Stomach smooth muscle (tissue), 2 donors: ENCODE measurements at regions not wholly inside any gene's neighbourhood (a gene's known extent, or its start where the extent isn't known, plus 50 kb on each side); places are given as distances from the start of the nearest gene placed in this dataset.

Experiments used
- H3K27ac ChIP-seq: one replicate; pipeline ENCODE4 v1.7.0; 2013; ENCODE audit warnings: mild to moderate bottlenecking, low read length, inconsistent platforms
- H3K27me3 ChIP-seq, 2 donors: one replicate each; pipeline ENCODE4 v1.7.0; 2013; ENCODE audit warnings: low read length in 2 of 2; ENCODE audit not compliant: insufficient read depth in 2 of 2, control insufficient read depth in 1 of 2
- H3K36me3 ChIP-seq, 2 donors: one replicate each; pipeline ENCODE4 v1.7.0; 2013; ENCODE audit warnings: low read length in 2 of 2; ENCODE audit not compliant: control insufficient read depth in 2 of 2, insufficient read depth in 2 of 2
- H3K4me1 ChIP-seq: one replicate; pipeline ENCODE4 v1.7.0; 2013; ENCODE audit warnings: low read length; ENCODE audit not compliant: control insufficient read depth, insufficient read depth
- H3K4me3 ChIP-seq, 2 donors: one replicate each; pipeline ENCODE4 v1.7.0; 2013; ENCODE audit warnings: low read length in 2 of 2
- H3K9ac ChIP-seq, 2 donors: one replicate each; pipeline ENCODE4 v1.7.0; 2013; ENCODE audit warnings: low read length in 2 of 2, mild to moderate bottlenecking in 1 of 2
- H3K9me3 ChIP-seq, 2 donors: one replicate each; pipeline ENCODE4 v1.7.0; 2013; ENCODE audit warnings: low read length in 2 of 2; ENCODE audit not compliant: control insufficient read depth in 2 of 2
- donor health status: healthy.
- donor health status: Pancreatic carcinoma.

- H3K36me3 ChIP-seq, result no peaks in the 10 kb centered on the region
- no peak overlapping the region for H3K9ac ChIP-seq
- H3K4me1 ChIP-seq, result peaks cover 2% of the 10 kb centered on the region
- H3K4me3 ChIP-seq, result no peak overlapping the region
- no peaks in the 10 kb centered on the region for H3K27me3 ChIP-seq
- no peaks in the 10 kb centered on the region for H3K9me3 ChIP-seq
- no peak overlapping the region for H3K27ac ChIP-seq
Measured at GRCh38 chr3:72678380-72678779, 169.9 kb downstream of the SHQ1 start.

GRCh38 chr3:72675243-72675642 is 173.0 kb downstream of the SHQ1 start:
- Histone ChIP-seq H3K4me3 (no peak overlapping the region), H3K9me3 (no peaks in the 10 kb centered on the region), H3K27me3 (no peaks in the 10 kb centered on the region), H3K27ac (no peak overlapping the region), H3K9ac (no peak overlapping the region), H3K4me1 (peaks cover 2% of the 10 kb centered on the region), H3K36me3 (no peaks in the 10 kb centered on the region)

GRCh38 chr3:72673011-72673771 is 175.1 kb downstream of the SHQ1 start:
- Histone ChIP-seq H3K27me3 (no peaks in the 10 kb centered on the region), H3K4me3 (no peak overlapping the region), H3K9me3 (no peaks in the 10 kb centered on the region), H3K36me3 (no peaks in the 10 kb centered on the region), H3K27ac (no peak overlapping the region), H3K4me1 (no peaks in the 10 kb centered on the region), H3K9ac (no peak overlapping the region)

GRCh38 chr3:72669224-72669623 is 179.0 kb downstream of the SHQ1 start:
- no peak overlapping the region for H3K9ac ChIP-seq
- H3K27ac ChIP-seq, result no peak overlapping the region
- no peaks in the 10 kb centered on the region for H3K4me1 ChIP-seq
- H3K9me3 ChIP-seq, result no peaks in the 10 kb centered on the region
- no peak overlapping the region for H3K4me3 ChIP-seq
- no peaks in the 10 kb centered on the region for H3K36me3 ChIP-seq
- H3K27me3 ChIP-seq, result no peaks in the 10 kb centered on the region

DNA sequence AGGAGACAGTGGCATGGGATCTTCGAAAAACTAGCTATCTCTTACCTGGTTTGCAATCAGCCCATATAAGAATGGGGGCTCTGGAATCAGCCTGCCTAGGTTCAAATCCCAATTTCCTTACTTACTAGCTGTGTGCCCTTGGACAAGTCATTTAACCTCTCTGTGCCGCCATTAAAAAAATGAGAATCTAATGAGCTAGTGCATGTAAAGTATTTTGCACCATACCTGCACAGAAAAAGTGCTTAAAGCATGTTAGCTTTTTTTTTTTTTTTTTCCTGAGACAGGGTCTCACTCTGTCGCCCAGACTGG is 181.8 kb downstream of the SHQ1 start:
- no peaks in the 10 kb centered on the region for H3K27me3 ChIP-seq
- H3K4me3 ChIP-seq, result no peak overlapping the region

DNA sequence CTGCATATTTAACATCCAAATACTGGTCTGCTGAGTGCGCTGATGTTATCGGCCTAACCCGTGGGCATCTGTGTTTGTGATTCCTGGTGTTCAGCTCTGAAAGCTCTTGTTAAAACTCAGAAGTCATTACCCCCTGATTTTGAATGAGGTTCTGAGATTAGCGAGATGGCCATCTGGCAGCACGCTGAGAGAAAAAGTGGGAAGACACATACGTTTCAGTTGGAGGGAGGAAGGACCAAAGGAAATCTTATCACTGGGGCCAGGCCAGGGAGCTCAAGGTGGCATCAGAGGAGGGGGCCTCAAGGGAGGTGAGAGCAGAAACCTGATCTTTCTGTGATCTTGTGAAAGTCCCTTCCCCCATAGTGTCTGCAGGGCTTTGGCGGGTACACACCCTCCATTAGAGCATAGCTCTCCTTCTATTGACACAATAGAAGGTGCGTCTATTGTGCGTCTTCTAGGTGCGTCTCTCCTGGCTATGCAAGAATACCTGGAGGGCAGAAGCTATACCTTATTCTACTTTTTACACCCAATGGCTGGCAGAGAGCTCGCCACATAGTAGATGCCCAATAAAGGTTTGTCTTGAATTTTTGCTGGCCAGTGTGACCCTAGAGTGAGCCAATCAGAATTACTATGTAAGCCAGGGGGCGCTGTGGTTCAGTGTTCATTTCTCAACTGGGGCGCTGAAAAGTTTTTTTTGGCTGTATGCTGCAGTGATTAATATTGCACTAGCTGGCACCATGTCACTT is 182.4 kb downstream of the SHQ1 start:
- Histone ChIP-seq H3K4me3 (no peak overlapping the region), H3K9me3 (no peaks in the 10 kb centered on the region), H3K27ac (no peak overlapping the region), H3K36me3 (no peaks in the 10 kb centered on the region), H3K27me3 (no peaks in the 10 kb centered on the region), H3K9ac (no peak overlapping the region), H3K4me1 (peaks cover 2% of the 10 kb centered on the region)

More for the DNA sequence above, 181.8 kb downstream of the SHQ1 start:
- H3K36me3 ChIP-seq, result no peaks in the 10 kb centered on the region
- H3K4me1 ChIP-seq, result no peaks in the 10 kb centered on the region
- no peaks in the 10 kb centered on the region for H3K9me3 ChIP-seq
- no peak overlapping the region for H3K27ac ChIP-seq
- no peak overlapping the region for H3K9ac ChIP-seq

- Histone ChIP-seq H3K9ac (no peak overlapping the region), H3K27ac (no peak overlapping the region), H3K4me3 (no peak overlapping the region), H3K9me3 (no peaks in the 10 kb centered on the region), H3K27me3 (no peaks in the 10 kb centered on the region), H3K36me3 (no peaks in the 10 kb centered on the region), H3K4me1 (peaks cover 8% of the 10 kb centered on the region)
Measured at GRCh38 chr3:72665103-72665502, 183.1 kb downstream of the SHQ1 start.

DNA sequence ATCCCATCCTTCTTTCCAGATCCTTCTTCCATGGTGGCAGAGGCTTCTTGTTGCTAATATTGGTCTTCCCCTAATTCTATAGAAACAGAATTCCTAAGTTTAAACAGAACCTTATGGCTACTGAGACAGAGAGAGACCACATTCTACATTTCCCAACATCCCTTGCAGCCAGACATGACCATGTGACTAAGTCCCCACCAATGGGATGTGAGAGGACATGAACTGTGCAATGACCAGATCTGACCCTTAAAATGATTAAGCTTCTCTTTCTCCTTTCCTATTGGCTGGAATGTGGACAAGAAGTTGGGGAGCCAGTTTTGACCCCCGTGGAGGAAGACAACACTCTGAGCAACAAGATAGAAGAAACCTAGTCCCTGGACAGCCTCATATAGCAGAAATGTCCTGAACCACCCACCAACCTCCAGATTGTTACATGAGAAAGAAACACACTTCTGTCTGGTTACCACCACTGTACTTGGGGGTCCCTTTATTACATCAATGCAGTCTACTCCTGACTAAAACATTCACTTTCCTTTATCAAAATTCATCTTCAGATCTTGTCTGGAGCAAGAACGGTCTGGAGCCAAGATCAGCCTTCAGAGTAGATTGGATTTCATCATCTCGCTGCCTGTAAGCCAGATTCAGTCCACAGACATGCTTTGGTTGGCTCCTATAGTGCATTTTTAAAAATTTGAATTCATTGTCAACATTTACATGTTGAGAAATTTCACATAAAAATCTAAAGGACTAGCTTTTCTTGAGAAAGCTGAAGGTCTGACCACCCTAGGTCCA is 183.9 kb downstream of the SHQ1 start:
- no peaks in the 10 kb centered on the region for H3K27me3 ChIP-seq
- H3K9me3 ChIP-seq, result no peaks in the 10 kb centered on the region
- peaks cover 12% of the 10 kb centered on the region for H3K4me1 ChIP-seq
- no peaks in the 10 kb centered on the region for H3K36me3 ChIP-seq
- H3K9ac ChIP-seq, result no peak overlapping the region
- no peak overlapping the region for H3K4me3 ChIP-seq
- H3K27ac ChIP-seq, result no peak overlapping the region

- Histone ChIP-seq H3K36me3 (no peaks in the 10 kb centered on the region), H3K27me3 (no peaks in the 10 kb centered on the region), H3K9ac (no peak overlapping the region), H3K27ac (no peak overlapping the region), H3K9me3 (no peaks in the 10 kb centered on the region), H3K4me1 (peaks cover 12% of the 10 kb centered on the region), H3K4me3 (no peak overlapping the region)
Measured at GRCh38 chr3:72663429-72663828, 184.8 kb downstream of the SHQ1 start.

DNA sequence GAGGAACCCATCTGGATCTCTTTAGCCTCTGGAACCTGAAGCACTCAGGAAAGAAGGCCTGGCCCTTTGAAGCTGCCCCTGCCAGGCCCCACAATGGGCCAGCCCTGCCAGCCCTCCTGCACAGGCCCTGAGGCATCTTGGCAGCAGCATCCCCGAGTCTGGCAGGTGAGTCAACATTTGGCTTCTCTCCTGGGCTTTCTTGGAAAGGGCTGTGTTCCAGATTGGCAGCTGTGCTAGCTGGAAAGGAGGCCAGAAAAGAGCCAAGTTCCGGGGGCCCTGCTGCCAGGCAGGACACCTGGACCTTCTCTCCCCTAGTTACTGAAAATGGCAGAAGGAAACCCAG is 187.2 kb downstream of the SHQ1 start:
- Histone ChIP-seq H3K27me3 (no peaks in the 10 kb centered on the region), H3K9me3 (no peaks in the 10 kb centered on the region), H3K9ac (no peak overlapping the region), H3K36me3 (no peaks in the 10 kb centered on the region), H3K4me3 (no peak overlapping the region), H3K27ac (no peak overlapping the region), H3K4me1 (peaks cover 12% of the 10 kb centered on the region)
